T-helper 1 cell treated with Interleukin-12 subunit alpha and Interleukin-12 subunit beta and Interleukin-4 antibody, amounts not matched to agents 30 μg/mL and 1 μg/mL, for 36 hours (primary cell): ENCODE measurements at regions not wholly inside any gene's neighbourhood (a gene's known extent, or its start where the extent isn't known, plus 50 kb on each side); places are given as distances from the start of the nearest gene placed in this dataset.

ENCODE experiments used
- H3K27ac Mint-ChIP-seq: one replicate; pipeline ENCODE4 v1.8.0; 2021; ENCODE audit warnings: mild to moderate bottlenecking, mixed read lengths
- H3K27me3 Mint-ChIP-seq: one replicate; pipeline ENCODE4 v1.8.0; 2021; ENCODE audit warnings: low read depth, mixed read lengths
- H3K36me3 Mint-ChIP-seq: one replicate; pipeline ENCODE4 v1.8.0; 2021; ENCODE audit warnings: low read depth, mixed read lengths
- H3K4me1 Mint-ChIP-seq: one replicate; pipeline ENCODE4 v1.8.0; 2021; ENCODE audit warnings: low read depth, mixed read lengths
- H3K4me3 Mint-ChIP-seq: one replicate; pipeline ENCODE4 v1.8.0; 2021; ENCODE audit warnings: mild to moderate bottlenecking, moderate library complexity, mixed read lengths
- H3K9me3 Mint-ChIP-seq: one replicate; pipeline ENCODE4 v1.8.0; 2021; ENCODE audit warnings: mixed read lengths

DNA sequence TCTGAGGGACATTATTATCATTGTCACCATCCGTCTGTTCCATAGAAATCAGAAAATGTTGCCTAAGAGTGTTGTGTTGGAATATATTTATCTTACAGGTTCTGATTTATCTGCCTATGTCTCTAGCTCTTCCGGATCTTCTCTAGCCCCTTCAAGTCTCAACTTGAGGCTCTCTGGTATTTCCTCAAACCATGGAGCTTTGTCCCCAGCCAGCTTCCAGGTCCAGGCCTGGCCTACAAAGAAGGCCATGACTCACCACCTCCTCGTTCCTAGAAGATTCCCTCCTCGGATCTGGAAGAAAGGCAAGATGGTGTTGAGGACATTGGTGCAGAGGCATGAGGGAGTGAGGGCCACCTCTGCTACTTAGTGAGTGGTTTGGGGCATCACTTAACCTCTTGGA lies 122.1 kb upstream of the TRIB2 start:
- Mint-ChIP-seq H3K4me1 (peaks cover 2% of the 10 kb centered on the region), H3K4me3 (no peak overlapping the region), H3K9me3 (no peaks in the 10 kb centered on the region), H3K36me3 (no peaks in the 10 kb centered on the region), H3K27me3 (peaks cover 3% of the 10 kb centered on the region), H3K27ac (no peak overlapping the region)

DNA sequence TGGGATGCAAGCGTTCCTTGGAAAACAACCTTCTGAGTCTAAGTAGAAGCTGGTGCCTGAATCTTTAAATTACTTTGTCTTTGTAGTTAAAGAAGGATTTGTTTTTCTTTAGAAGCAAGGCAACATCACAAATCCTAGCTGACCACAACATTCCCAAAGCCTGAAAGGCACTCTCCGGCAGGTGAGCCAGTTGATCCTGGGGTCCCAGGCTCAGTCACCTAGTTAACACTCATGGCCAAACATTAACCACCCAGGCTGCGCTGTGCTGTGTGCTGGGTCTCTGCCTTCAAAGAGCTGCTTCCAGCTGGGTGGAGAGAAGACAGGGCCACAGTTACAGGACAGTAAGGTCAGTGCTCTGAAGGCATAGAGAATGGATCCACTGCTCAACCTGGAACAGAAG lies 120.0 kb upstream of the TRIB2 start:
- peaks cover under 1% of the 10 kb centered on the region for H3K9me3 Mint-ChIP-seq

DNA sequence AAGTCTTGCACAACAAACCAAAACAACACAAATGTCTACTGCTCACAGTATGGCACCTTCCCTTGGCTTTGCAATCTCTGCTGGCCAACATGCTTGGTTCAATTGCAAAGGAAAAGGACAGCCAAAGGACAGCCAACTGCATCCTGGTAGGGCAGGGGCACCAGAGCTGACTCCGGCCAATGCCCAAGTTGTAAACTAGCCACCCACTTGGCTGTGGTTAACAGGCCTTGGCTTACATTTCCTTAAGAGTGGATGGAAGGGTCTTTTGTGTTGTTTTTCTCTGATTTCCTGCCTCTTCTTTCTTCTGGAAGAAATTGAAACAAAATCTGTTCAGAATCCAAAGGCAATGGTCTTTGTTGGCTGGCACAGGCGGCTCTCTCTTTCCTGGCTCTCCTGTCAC lies 119.1 kb upstream of the TRIB2 start:
- Mint-ChIP-seq H3K36me3 (no peaks in the 10 kb centered on the region), H3K9me3 (peaks cover 3% of the 10 kb centered on the region), H3K27ac (no peak overlapping the region), H3K4me1 (peaks cover 2% of the 10 kb centered on the region), H3K27me3 (peaks cover 14% of the 10 kb centered on the region), H3K4me3 (no peak overlapping the region)

More for the DNA sequence above, 120.0 kb upstream of the TRIB2 start:
- Mint-ChIP-seq H3K27ac (no peak overlapping the region), H3K4me3 (no peak overlapping the region), H3K4me1 (peaks cover 2% of the 10 kb centered on the region), H3K36me3 (no peaks in the 10 kb centered on the region), H3K27me3 (peaks cover 11% of the 10 kb centered on the region)

DNA sequence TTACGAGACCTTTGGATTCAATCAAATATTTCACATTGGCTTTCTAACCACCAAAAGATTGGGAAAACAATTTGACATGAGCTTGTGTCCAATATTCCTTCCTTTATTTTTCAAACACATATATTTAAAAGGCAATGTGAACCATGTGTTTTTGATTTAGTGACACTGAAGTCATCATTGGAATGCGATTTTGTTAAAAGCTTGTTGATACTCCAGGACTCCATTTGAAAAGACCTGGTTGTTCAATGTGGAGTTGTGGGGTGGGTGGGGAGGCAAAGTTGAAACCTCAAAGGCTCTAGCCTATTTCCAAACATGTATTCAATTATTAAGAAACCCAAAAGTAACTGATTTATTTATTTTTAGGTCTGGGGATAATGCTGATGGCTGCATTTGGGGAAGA lies 114.1 kb upstream of the TRIB2 start:
- Mint-ChIP-seq H3K36me3 (no peaks in the 10 kb centered on the region), H3K4me1 (peaks cover 6% of the 10 kb centered on the region), H3K4me3 (no peak overlapping the region)

DNA sequence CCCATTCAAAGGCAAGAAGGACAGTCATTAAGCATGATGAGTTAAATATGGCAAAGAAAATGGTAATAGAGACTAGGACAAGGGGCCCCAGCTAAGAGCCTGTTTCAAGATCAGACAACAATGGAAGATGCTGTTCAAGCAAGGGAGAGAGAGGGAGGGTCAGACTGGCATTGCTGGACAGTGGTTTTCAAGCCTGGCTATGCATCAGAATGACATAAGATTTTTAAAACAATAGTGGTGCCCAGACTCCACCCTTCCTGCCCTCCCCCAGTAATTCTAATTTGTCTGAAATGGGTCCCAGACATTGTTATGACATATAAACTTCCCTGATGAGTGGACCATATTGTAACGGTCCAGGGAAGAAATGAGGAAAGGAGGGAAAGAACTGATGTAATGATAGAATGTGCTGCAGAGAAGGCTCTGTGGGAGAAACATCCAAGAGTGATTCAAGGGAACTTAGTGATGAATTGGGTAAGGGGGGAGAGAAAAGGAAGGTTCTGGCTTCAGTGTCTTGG lies 112.9 kb upstream of the TRIB2 start:
- no peak overlapping the region for H3K4me3 Mint-ChIP-seq
- no peak overlapping the region for H3K27ac Mint-ChIP-seq
- H3K9me3 Mint-ChIP-seq: peaks cover 3% of the 10 kb centered on the region
- H3K4me1 Mint-ChIP-seq: peaks cover 9% of the 10 kb centered on the region
- peaks cover 15% of the 10 kb centered on the region for H3K27me3 Mint-ChIP-seq
- H3K36me3 Mint-ChIP-seq: no peaks in the 10 kb centered on the region

More for the DNA sequence above, 114.1 kb upstream of the TRIB2 start:
- Mint-ChIP-seq H3K27me3 (peaks cover 15% of the 10 kb centered on the region), H3K27ac (no peak overlapping the region), H3K9me3 (peaks cover 3% of the 10 kb centered on the region)

DNA sequence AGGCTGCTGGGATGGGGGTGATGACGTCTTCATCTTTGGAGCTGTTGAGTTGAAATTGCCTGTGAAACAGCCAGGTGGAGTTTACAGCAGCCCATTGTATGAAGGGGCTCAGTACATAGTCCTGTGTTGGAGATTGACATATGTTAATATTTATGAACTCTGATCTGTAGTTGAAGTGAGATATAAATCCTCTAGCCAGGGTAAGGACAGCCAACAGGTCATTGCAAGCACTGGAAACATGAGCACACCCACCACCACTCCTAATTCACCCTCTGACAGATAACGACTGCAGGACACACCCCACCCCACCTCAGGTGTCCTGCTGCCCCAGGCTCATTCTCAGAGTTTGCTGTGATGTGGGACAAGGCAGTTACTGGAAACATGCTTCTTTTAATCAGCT lies 112.4 kb upstream of the TRIB2 start:
- Mint-ChIP-seq H3K4me3 (no peak overlapping the region), H3K27ac (no peak overlapping the region), H3K27me3 (peaks cover 15% of the 10 kb centered on the region), H3K36me3 (no peaks in the 10 kb centered on the region), H3K4me1 (peaks cover 9% of the 10 kb centered on the region), H3K9me3 (peaks cover 3% of the 10 kb centered on the region)

DNA sequence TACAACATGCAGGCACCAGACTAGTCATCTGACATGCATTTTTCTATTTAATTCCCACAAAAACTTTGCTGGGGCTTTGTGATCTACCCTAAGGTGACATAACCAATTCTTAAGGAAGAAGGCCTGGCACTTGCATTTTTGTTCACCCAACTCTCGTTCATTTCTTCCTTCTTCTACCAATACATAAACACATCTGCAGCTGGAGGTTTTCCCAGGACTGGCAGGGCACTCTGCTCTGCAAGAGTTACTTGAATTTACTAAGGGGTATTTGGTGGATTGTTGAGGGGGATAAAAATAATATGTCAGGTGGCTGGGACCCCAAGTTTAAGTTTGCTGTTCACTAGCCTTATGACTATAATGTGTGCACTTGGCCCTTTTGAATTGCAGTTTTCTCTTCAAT lies 111.4 kb upstream of the TRIB2 start:
- no peak overlapping the region for H3K4me3 Mint-ChIP-seq
- peaks cover 2% of the 10 kb centered on the region for H3K36me3 Mint-ChIP-seq

DNA sequence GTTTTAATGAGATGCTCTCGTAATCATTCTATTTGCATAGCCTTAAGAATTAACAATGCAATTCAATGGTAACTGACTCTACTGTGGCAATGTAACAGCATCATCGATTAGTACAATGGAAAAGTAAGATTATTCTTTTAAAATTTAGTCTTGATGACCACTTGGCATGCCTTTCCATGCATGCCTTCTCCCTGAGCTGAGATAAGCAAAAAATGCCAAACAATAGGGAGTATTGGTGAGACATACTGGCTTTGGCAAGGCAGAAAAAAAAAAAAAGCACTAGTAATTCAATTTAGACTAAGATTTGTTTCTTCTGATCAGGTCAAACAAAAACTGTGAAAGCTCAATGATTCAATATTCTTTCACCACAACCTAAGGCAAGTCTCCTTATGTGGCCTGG lies 110.8 kb upstream of the TRIB2 start:
- peaks cover 9% of the 10 kb centered on the region for H3K4me1 Mint-ChIP-seq
- no peak overlapping the region for H3K27ac Mint-ChIP-seq
- no peak overlapping the region for H3K4me3 Mint-ChIP-seq
- H3K36me3 Mint-ChIP-seq: peaks cover 2% of the 10 kb centered on the region
- peaks cover 3% of the 10 kb centered on the region for H3K9me3 Mint-ChIP-seq
- H3K27me3 Mint-ChIP-seq: peaks cover 17% of the 10 kb centered on the region

More for the DNA sequence above, 111.4 kb upstream of the TRIB2 start:
- Mint-ChIP-seq H3K27ac (no peak overlapping the region), H3K4me1 (peaks cover 9% of the 10 kb centered on the region), H3K9me3 (peaks cover 3% of the 10 kb centered on the region), H3K27me3 (peaks cover 13% of the 10 kb centered on the region)

DNA sequence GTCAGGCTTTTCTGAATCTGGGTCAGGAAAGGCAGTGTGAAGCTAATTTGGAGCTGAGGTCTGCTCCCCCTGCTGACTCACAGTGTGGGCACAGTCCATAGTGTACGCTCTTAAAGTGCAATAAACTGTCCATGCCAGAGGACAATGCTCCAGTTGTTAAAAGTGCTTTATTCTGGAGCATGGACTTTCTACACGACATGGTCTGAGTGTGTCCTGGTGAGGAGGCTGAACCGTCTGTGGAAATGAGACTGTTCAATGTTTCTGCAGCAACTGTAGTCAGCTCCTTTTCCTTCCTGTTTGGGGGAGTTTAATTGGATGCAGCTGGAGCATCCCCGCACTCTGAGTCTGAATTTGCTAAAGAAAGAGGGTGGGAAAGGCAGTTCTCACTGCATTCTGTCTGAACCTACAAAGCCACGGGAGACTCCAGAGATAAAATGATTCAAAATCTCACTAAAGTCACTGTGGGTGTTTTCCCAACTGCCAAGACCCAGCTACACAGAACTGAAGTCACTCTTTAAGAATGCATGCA lies 110.2 kb upstream of the TRIB2 start:
- Mint-ChIP-seq H3K4me3 (no peak overlapping the region), H3K36me3 (peaks cover 2% of the 10 kb centered on the region), H3K4me1 (peaks cover 9% of the 10 kb centered on the region), H3K27me3 (peaks cover 17% of the 10 kb centered on the region), H3K27ac (no peak overlapping the region), H3K9me3 (peaks cover 3% of the 10 kb centered on the region)

DNA sequence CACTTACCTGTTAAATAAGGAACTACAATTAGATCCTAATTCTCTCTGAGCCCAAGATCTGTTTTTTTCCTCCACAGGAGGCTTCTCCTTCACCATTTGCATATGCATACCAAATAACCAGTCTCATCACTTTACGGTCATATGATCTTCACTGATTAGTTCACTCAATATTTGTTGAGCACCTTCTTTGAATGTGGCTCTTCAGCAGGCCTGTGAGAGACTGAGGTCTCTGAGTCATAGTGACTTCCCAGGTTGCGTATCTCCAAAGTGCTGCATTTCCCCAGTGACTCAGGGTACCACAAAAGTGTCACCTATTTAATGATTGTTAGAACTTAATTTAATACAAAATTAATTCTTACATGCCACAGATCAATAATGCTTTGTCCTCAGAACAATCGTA lies 108.8 kb upstream of the TRIB2 start:
- peaks cover 2% of the 10 kb centered on the region for H3K36me3 Mint-ChIP-seq
- no peak overlapping the region for H3K4me3 Mint-ChIP-seq
- H3K27ac Mint-ChIP-seq: no peak overlapping the region
- no peaks in the 10 kb centered on the region for H3K9me3 Mint-ChIP-seq
- H3K4me1 Mint-ChIP-seq: peaks cover 9% of the 10 kb centered on the region
- H3K27me3 Mint-ChIP-seq: peaks cover 11% of the 10 kb centered on the region

DNA sequence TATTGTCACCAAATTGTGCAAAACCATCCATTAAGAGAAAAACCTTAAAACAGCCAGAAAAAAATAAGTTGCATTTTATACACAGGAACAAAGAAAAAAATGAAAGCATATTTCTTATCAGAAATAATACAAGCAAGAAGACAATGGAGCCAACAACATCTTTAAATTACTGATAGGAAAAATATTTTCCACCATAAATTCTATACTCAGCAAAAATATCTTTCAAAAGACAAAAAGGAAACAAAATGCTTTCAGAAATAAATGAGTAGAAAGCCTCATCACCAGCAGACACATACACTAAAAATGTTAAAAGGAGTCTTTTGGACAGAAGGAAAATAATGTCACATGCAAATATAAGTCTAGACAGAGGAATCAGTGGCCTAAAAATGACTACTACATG lies 106.4 kb upstream of the TRIB2 start:
- Mint-ChIP-seq H3K4me1 (peaks cover 16% of the 10 kb centered on the region), H3K4me3 (no peak overlapping the region), H3K27ac (no peak overlapping the region), H3K27me3 (peaks cover 8% of the 10 kb centered on the region), H3K9me3 (no peaks in the 10 kb centered on the region), H3K36me3 (peaks cover 2% of the 10 kb centered on the region)

DNA sequence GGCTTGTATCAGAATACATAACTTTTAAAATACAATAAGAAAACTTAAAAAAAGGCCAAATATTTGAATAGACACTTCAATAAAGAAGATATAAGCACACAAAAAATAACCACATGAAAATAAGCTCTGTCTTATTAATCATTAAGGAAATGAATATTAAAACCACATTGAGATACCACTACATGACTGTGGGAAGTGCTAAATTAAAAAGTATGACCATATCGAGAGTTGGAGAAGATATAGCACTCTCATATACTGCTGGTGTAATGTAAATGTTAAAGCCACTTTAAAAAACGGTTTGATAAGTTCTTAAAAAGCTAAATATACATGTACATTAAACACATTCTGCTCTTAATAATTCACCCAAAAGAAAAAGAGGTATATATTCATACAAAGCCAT lies 104.6 kb upstream of the TRIB2 start:
- Mint-ChIP-seq H3K4me3 (no peak overlapping the region), H3K36me3 (peaks cover 4% of the 10 kb centered on the region), H3K9me3 (no peaks in the 10 kb centered on the region), H3K27me3 (peaks cover 8% of the 10 kb centered on the region), H3K27ac (no peak overlapping the region), H3K4me1 (peaks cover 16% of the 10 kb centered on the region)

DNA sequence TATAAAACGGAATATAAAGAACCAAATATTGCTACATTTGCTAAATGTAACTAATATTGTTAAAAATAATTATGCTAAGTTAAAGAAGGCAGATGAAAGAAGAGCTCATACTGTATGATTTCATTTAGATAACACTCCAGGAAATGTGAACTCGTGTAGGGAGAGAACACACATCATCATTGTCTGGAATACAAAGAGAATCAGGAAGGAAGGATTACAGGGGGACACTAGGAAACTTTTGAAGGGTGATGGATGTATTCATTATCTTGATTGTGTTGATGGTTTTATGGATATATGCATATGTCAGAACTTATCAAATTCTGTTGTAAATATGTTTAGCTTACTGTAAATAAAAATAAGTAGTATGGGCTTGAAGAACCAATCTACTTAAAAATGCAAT lies 104.1 kb upstream of the TRIB2 start:
- no peaks in the 10 kb centered on the region for H3K9me3 Mint-ChIP-seq
- peaks cover 5% of the 10 kb centered on the region for H3K36me3 Mint-ChIP-seq
- H3K27me3 Mint-ChIP-seq: peaks cover 8% of the 10 kb centered on the region
- no peak overlapping the region for H3K27ac Mint-ChIP-seq
- no peak overlapping the region for H3K4me3 Mint-ChIP-seq
- peaks cover 16% of the 10 kb centered on the region for H3K4me1 Mint-ChIP-seq

DNA sequence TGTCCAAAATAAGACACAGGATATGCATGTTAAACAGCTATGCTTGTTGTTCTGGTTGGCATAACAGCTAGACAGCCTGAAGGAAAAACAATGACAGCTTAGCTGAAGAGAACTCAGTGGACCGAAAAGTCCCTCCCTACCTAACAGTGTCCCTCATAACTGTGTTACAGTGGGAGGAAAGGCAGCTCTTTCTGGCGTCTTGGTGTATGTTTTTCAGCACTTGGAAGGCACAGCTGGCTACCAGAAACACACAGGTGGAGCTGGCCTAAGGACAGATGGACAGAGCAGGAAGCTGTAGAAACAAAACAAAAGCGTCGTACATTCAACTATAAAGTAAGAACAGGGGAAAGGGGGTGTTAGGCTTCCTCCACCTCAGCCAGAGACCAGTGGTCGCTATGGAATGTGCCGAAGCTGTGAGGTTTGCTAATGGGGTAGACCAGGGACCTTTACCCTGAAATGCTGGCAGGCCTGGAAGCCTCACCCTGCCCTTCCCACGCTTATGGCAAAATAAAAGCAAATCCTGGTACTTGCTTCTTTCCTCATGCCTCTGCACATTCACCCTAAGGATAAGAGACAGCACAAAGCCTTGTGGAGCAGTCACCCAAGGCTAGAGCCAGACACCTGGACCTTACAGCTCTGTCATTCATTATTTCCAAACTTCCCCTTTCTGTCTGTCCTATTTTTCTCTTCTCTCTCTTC lies 103.5 kb upstream of the TRIB2 start:
- H3K9me3 Mint-ChIP-seq: no peaks in the 10 kb centered on the region
- peaks cover 6% of the 10 kb centered on the region for H3K36me3 Mint-ChIP-seq
- no peak overlapping the region for H3K27ac Mint-ChIP-seq
- H3K27me3 Mint-ChIP-seq: peaks cover 8% of the 10 kb centered on the region
- no peak overlapping the region for H3K4me3 Mint-ChIP-seq
- H3K4me1 Mint-ChIP-seq: peaks cover 12% of the 10 kb centered on the region

DNA sequence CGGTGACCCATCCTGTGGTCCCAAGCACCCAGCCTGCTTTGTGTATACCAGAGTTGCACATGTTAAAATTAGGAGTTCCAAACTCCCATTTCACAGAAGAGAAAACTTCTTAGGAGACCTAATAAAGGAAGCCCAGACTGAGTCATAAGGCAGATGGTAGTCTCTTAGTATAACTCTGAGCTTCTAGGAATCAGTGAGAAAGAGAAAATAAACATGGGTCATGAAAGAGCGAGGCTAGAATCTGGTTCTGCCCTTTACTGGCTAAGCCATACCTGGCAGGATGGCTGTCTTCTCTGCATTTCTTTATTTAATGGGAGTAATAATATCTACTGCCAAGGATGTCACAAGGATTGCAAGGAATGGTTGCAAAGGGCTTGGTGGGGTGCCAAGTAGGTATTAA lies 101.2 kb upstream of the TRIB2 start:
- H3K27me3 Mint-ChIP-seq: peaks cover 4% of the 10 kb centered on the region
- no peak overlapping the region for H3K27ac Mint-ChIP-seq
- no peak overlapping the region for H3K4me3 Mint-ChIP-seq
- H3K36me3 Mint-ChIP-seq: peaks cover 4% of the 10 kb centered on the region
- peaks cover 14% of the 10 kb centered on the region for H3K4me1 Mint-ChIP-seq
- H3K9me3 Mint-ChIP-seq: no peaks in the 10 kb centered on the region
